ENCODE measurements at regions not wholly inside any gene's neighbourhood (a gene's known extent, or its start where the extent isn't known, plus 50 kb on each side); places are given as distances from the start of the nearest gene placed in this dataset.

- Histone ChIP-seq H3K4me1 (ENCODE audit: control insufficient read depth in 1 of 2, insufficient read depth in 2 of 2, low read length in 2 of 2) (peaks cover 0 to 3% of the 10 kb centered on the region in 2 donors), H3K4me3 (ENCODE audit: low read length in 2 of 2) (no peak overlapping the region), H3K9me3 (ENCODE audit: control insufficient read depth, low read length) (no peaks in the 10 kb centered on the region), H3K27ac (ENCODE audit: low read depth in 1 of 2, low read length in 2 of 2) (no peak overlapping the region), H3K27me3 (ENCODE audit: control insufficient read depth in 1 of 2, insufficient read depth in 2 of 2, low read length in 1 of 2) (no peaks in the 10 kb centered on the region), H3K36me3 (ENCODE audit: control insufficient read depth in 1 of 2, insufficient read depth in 2 of 2, low read length in 1 of 2) (no peaks in the 10 kb centered on the region)
- no peak for DNase-seq
- WGBS, 2 donors: 88 to 92% methylated on average over 1 of the region's 1 CpG
- intact Hi-C loops (cut with DNase I): no loop called here
- ATAC-seq (ENCODE audit: low FRiP score): no peak
Observed at GRCh38 chr4:106698621-106699195, 330.1 kb upstream of the GIMD1 start.

GRCh38 chr4:106695501-106696262, 327.1 kb upstream of the GIMD1 start:
- intact Hi-C loops (cut with DNase I): no loop called here
- no peaks in the 10 kb centered on the region for H3K27me3 ChIP-seq (ENCODE audit: control insufficient read depth in 1 of 2, insufficient read depth in 2 of 2, low read length in 1 of 2)

GRCh38 chr4:106694232-106694631, 325.7 kb upstream of the GIMD1 start:
- H3K4me1 ChIP-seq (ENCODE audit: control insufficient read depth in 1 of 2, insufficient read depth in 2 of 2, low read length in 2 of 2): peaks cover 0 to 3% of the 10 kb centered on the region in 2 donors
- H3K27ac ChIP-seq (ENCODE audit: low read depth in 1 of 2, low read length in 2 of 2): no peak overlapping the region
- intact Hi-C loops (cut with DNase I): no loop called here
- H3K4me3 ChIP-seq (ENCODE audit: low read length in 2 of 2): no peak overlapping the region
- DNase-seq: no peak
- H3K9me3 ChIP-seq (ENCODE audit: control insufficient read depth, low read length): no peaks in the 10 kb centered on the region
- H3K36me3 ChIP-seq (ENCODE audit: control insufficient read depth in 1 of 2, insufficient read depth in 2 of 2, low read length in 1 of 2): no peaks in the 10 kb centered on the region
- no peaks in the 10 kb centered on the region for H3K27me3 ChIP-seq (ENCODE audit: control insufficient read depth in 1 of 2, insufficient read depth in 2 of 2, low read length in 1 of 2)
- no peak for ATAC-seq (ENCODE audit: low FRiP score)
- WGBS, 2 donors: 87 to 92% methylated on average over 2 of the region's 2 CpGs

More at GRCh38 chr4:106695501-106696262, 327.1 kb upstream of the GIMD1 start:
- H3K9me3 ChIP-seq (ENCODE audit: control insufficient read depth, low read length): no peaks in the 10 kb centered on the region
- no peak overlapping the region for H3K4me3 ChIP-seq (ENCODE audit: low read length in 2 of 2)
- WGBS, 2 donors: 25 to 28% methylated on average over 4 of the region's 4 CpGs
- H3K27ac ChIP-seq (ENCODE audit: low read depth in 1 of 2, low read length in 2 of 2): peak overlapping the region in 1 of 2 donors; percentile 51
- DNase-seq (no peak), ATAC-seq (ENCODE audit: low FRiP score) (peak; percentile 57)
- H3K4me1 ChIP-seq (ENCODE audit: control insufficient read depth in 1 of 2, insufficient read depth in 2 of 2, low read length in 2 of 2): peaks cover 0 to 3% of the 10 kb centered on the region in 2 donors
- H3K36me3 ChIP-seq (ENCODE audit: control insufficient read depth in 1 of 2, insufficient read depth in 2 of 2, low read length in 1 of 2): no peaks in the 10 kb centered on the region

- no peaks in the 10 kb centered on the region for H3K27me3 ChIP-seq (ENCODE audit: control insufficient read depth in 1 of 2, insufficient read depth in 2 of 2, low read length in 1 of 2)
- H3K36me3 ChIP-seq (ENCODE audit: control insufficient read depth in 1 of 2, insufficient read depth in 2 of 2, low read length in 1 of 2): no peaks in the 10 kb centered on the region
- no peak for ATAC-seq (ENCODE audit: low FRiP score)
- H3K4me3 ChIP-seq (ENCODE audit: low read length in 2 of 2): no peak overlapping the region
- WGBS, 2 donors: 29 to 45% methylated on average over 2 of the region's 2 CpGs
- H3K4me1 ChIP-seq (ENCODE audit: control insufficient read depth in 1 of 2, insufficient read depth in 2 of 2, low read length in 2 of 2): peaks cover 0 to 3% of the 10 kb centered on the region in 2 donors
- intact Hi-C loops (cut with DNase I): no loop called here
- H3K9me3 ChIP-seq (ENCODE audit: control insufficient read depth, low read length): no peaks in the 10 kb centered on the region
- no peak overlapping the region for H3K27ac ChIP-seq (ENCODE audit: low read depth in 1 of 2, low read length in 2 of 2)
- DNase-seq: no peak
Observed at GRCh38 chr4:106691749-106692148, 323.2 kb upstream of the GIMD1 start.

GRCh38 chr4:106690487-106690886, 321.9 kb upstream of the GIMD1 start:
- no peaks in the 10 kb centered on the region for H3K27me3 ChIP-seq (ENCODE audit: control insufficient read depth in 1 of 2, insufficient read depth in 2 of 2, low read length in 1 of 2)
- ATAC-seq (ENCODE audit: low FRiP score) (no peak), DNase-seq (no peak)
- H3K4me3 ChIP-seq (ENCODE audit: low read length in 2 of 2): no peak overlapping the region
- H3K4me1 ChIP-seq (ENCODE audit: control insufficient read depth in 1 of 2, insufficient read depth in 2 of 2, low read length in 2 of 2): peaks cover 0 to 1% of the 10 kb centered on the region in 2 donors
- 23 to 27% methylated on average over 4 of the region's 4 CpGs for WGBS, 2 donors
- intact Hi-C loops (cut with DNase I): no loop called here
- no peaks in the 10 kb centered on the region for H3K36me3 ChIP-seq (ENCODE audit: control insufficient read depth in 1 of 2, insufficient read depth in 2 of 2, low read length in 1 of 2)
- no peaks in the 10 kb centered on the region for H3K9me3 ChIP-seq (ENCODE audit: control insufficient read depth, low read length)
- H3K27ac ChIP-seq (ENCODE audit: low read depth in 1 of 2, low read length in 2 of 2): no peak overlapping the region

GRCh38 chr4:106687026-106687425, 318.4 kb upstream of the GIMD1 start:
- Histone ChIP-seq H3K27ac (ENCODE audit: low read depth in 1 of 2, low read length in 2 of 2) (no peak overlapping the region), H3K4me1 (ENCODE audit: control insufficient read depth in 1 of 2, insufficient read depth in 2 of 2, low read length in 2 of 2) (no peaks in the 10 kb centered on the region), H3K4me3 (ENCODE audit: low read length in 2 of 2) (no peak overlapping the region), H3K36me3 (ENCODE audit: control insufficient read depth in 1 of 2, insufficient read depth in 2 of 2, low read length in 1 of 2) (no peaks in the 10 kb centered on the region), H3K27me3 (ENCODE audit: control insufficient read depth in 1 of 2, insufficient read depth in 2 of 2, low read length in 1 of 2) (no peaks in the 10 kb centered on the region), H3K9me3 (ENCODE audit: control insufficient read depth, low read length) (no peaks in the 10 kb centered on the region)
- DNase-seq (no peak), ATAC-seq (ENCODE audit: low FRiP score) (no peak)
- intact Hi-C loops (cut with DNase I): no loop called here

- intact Hi-C loops (cut with DNase I): no loop called here
- no peaks in the 10 kb centered on the region for H3K4me1 ChIP-seq (ENCODE audit: control insufficient read depth in 1 of 2, insufficient read depth in 2 of 2, low read length in 2 of 2)
- no peaks in the 10 kb centered on the region for H3K9me3 ChIP-seq (ENCODE audit: control insufficient read depth, low read length)
- H3K4me3 ChIP-seq (ENCODE audit: low read length in 2 of 2): no peak overlapping the region
- no peaks in the 10 kb centered on the region for H3K36me3 ChIP-seq (ENCODE audit: control insufficient read depth in 1 of 2, insufficient read depth in 2 of 2, low read length in 1 of 2)
- no peaks in the 10 kb centered on the region for H3K27me3 ChIP-seq (ENCODE audit: control insufficient read depth in 1 of 2, insufficient read depth in 2 of 2, low read length in 1 of 2)
- peak in 1 of 2 donors; percentile 65 for DNase-seq
- H3K27ac ChIP-seq (ENCODE audit: low read depth in 1 of 2, low read length in 2 of 2): no peak overlapping the region
- no peak for ATAC-seq (ENCODE audit: low FRiP score)
- 89 to 92% methylated on average over 24 of the region's 24 CpGs for WGBS, 2 donors
Observed at GRCh38 chr4:106681381-106681921, 312.9 kb upstream of the GIMD1 start.

- Histone ChIP-seq H3K9me3 (ENCODE audit: control insufficient read depth, low read length) (no peaks in the 10 kb centered on the region), H3K36me3 (ENCODE audit: control insufficient read depth in 1 of 2, insufficient read depth in 2 of 2, low read length in 1 of 2) (no peaks in the 10 kb centered on the region), H3K27ac (ENCODE audit: low read depth in 1 of 2, low read length in 2 of 2) (no peak overlapping the region), H3K4me3 (ENCODE audit: low read length in 2 of 2) (no peak overlapping the region), H3K27me3 (ENCODE audit: control insufficient read depth in 1 of 2, insufficient read depth in 2 of 2, low read length in 1 of 2) (no peaks in the 10 kb centered on the region), H3K4me1 (ENCODE audit: control insufficient read depth in 1 of 2, insufficient read depth in 2 of 2, low read length in 2 of 2) (no peaks in the 10 kb centered on the region)
- 92% methylated on average over 1 of the region's 1 CpG for WGBS, 2 donors
- no peak for DNase-seq
- intact Hi-C loops (cut with DNase I): no loop called here
- ATAC-seq (ENCODE audit: low FRiP score): no peak
Observed at GRCh38 chr4:106679063-106679462, 310.5 kb upstream of the GIMD1 start.

- no peaks in the 10 kb centered on the region for H3K36me3 ChIP-seq (ENCODE audit: control insufficient read depth in 1 of 2, insufficient read depth in 2 of 2, low read length in 1 of 2)
- H3K27ac ChIP-seq (ENCODE audit: low read depth in 1 of 2, low read length in 2 of 2): no peak overlapping the region
- DNase-seq (no peak), ATAC-seq (ENCODE audit: low FRiP score) (no peak)
- no peak overlapping the region for H3K4me3 ChIP-seq (ENCODE audit: low read length in 2 of 2)
- no peaks in the 10 kb centered on the region for H3K4me1 ChIP-seq (ENCODE audit: control insufficient read depth in 1 of 2, insufficient read depth in 2 of 2, low read length in 2 of 2)
- intact Hi-C loops (cut with DNase I): no loop called here
- no peaks in the 10 kb centered on the region for H3K27me3 ChIP-seq (ENCODE audit: control insufficient read depth in 1 of 2, insufficient read depth in 2 of 2, low read length in 1 of 2)
- no peaks in the 10 kb centered on the region for H3K9me3 ChIP-seq (ENCODE audit: control insufficient read depth, low read length)
Observed at GRCh38 chr4:106677213-106677612, 308.6 kb upstream of the GIMD1 start.
